C4-2B (cell line): ENCODE measurements at regions not wholly inside any gene's neighbourhood (a gene's known extent, or its start where the extent isn't known, plus 50 kb on each side); places are given as distances from the start of the nearest gene placed in this dataset.

ENCODE experiments used
- CTCF ChIP-seq: fragments of 450-650 bp; conservative IDR thresholded peaks from 2 replicates; pipeline ENCODE4 v1.5.1; 2017; ENCODE audit warnings: mild to moderate bottlenecking
- ZFX ChIP-seq: fragments of 450-650 bp; IDR thresholded peaks from 2 replicates; pipeline ENCODE4 v1.6.1; 2017

- TF ChIP-seq CTCF (no peak), ZFX (no peak)
Measured at GRCh38 chr1:186577633-186578032, 102.6 kb downstream of the PTGS2 start.
